Brain pericyte (primary cell): ENCODE measurements at regions not wholly inside any gene's neighbourhood (a gene's known extent, or its start where the extent isn't known, plus 50 kb on each side); places are given as distances from the start of the nearest gene placed in this dataset.

Experiments used
- DNase-seq: peaks from one replicate; pipeline ENCODE4 v3.0.0-alpha.2; 2012; ENCODE audit warnings: low read depth, low spot score

- no peak for DNase-seq
Measured at GRCh38 chr2:19235308-19235707, 123.1 kb downstream of the OSR1 start.

- no peak for DNase-seq
Measured at GRCh38 chr2:19232312-19232711, 126.1 kb downstream of the OSR1 start.

GRCh38 chr2:19231625-19232024, 126.8 kb downstream of the OSR1 start:
- DNase-seq, result no peak

DNA sequence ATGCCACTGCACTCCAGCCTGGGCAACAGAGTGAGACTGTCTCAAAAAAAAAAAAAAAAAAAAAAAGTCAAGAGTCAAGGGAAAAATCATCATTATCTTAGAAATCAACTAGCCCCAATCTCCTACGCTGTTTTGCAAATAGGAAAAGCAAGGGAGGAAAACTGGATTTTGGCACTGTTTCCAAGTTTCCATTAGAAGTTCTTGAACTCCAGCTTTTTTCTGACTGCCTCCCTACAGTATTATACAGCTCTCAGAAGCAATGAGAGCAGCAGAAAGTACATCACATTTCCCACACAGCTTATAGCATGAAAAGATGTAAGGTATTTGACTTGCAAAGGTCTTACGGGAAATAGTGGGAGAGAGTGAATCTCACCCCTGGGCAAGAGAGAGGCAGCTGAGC, 127.8 kb downstream of the OSR1 start:
- DNase-seq, result no peak

- no peak for DNase-seq
Measured at GRCh38 chr2:19228715-19229114, 129.7 kb downstream of the OSR1 start.

- no peak for DNase-seq
Measured at GRCh38 chr2:19228181-19228593, 130.2 kb downstream of the OSR1 start.

DNA sequence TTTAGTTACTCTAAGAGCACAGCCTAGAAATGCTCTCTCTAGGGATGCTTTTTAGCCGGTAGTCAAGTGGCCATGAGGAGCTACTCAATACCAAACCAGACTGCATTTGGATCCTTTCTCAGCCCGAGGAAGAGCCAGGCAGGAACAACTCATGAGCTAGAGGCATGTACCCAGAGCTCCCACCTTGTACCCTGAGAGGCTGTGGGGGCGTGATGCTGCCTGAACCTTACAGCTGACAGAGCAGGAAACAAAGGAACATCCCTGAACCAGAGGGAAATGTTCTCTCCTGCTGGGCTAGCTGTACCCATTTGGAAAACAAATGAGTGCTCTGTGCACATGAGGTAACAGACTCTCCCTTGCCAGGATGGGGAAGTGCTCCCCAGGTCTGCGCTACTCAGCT, 131.6 kb downstream of the OSR1 start:
- no peak for DNase-seq

DNA sequence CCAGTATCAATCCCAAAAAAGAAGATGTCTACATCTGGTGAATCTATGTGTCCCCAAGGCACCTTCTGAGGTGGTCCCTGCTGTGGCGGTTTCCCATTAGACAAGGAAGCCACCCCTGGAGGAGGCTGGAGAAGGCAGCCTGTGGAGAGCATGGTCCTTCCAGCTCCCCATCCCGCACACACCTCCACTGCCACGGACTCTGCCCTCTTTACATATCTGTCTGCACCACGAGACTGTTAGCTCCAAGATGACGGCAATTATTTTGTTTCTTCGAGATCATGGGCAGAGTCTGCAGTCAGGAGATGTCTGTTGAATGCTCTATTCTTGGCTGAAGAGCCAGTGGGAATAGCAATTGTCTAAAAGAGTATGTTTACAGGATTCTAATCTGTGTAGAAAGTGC, 132.0 kb downstream of the OSR1 start:
- no peak for DNase-seq

DNA sequence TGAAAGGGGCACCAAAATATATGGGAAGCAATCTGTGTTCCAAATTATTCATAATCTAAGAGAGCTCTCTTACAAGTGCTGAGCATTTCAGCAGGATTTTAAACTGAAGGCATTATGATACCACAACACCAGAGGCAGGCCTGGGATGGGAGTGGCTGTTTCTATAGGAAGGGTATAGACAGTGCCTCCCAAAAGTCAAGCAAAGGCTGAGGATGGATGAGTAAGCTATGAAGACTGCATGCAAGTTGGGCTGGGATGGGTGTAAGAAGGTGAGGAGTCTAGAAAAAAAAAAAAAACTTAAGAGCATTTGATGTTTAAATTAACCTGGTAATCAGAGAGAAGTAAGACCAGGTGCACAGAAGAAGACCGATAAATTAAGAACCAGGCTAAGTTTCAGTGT, 132.5 kb downstream of the OSR1 start:
- DNase-seq, result no peak

- no peak for DNase-seq
Measured at GRCh38 chr2:19225126-19225525, 133.3 kb downstream of the OSR1 start.

- DNase-seq, result no peak
Measured at GRCh38 chr2:19224486-19224885, 133.9 kb downstream of the OSR1 start.

DNA sequence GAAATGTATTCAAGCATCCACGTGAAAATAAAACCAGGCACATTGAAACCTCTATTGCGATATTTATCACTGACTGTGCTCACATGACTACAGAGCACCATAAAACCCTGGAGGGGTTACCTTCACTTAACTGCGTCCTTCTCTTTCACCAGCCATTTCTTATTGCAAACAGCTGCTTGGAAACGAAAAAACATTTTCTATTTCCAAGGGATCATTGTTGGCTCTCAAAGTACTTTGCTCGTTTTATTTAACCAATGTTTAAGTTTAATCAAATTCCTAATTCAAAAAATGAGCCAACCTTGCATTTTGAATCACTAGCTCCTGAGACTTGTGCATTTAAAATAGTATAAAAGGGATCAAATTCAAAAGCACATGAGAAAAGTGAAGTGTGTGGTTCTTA, 134.4 kb downstream of the OSR1 start:
- no peak for DNase-seq

DNA sequence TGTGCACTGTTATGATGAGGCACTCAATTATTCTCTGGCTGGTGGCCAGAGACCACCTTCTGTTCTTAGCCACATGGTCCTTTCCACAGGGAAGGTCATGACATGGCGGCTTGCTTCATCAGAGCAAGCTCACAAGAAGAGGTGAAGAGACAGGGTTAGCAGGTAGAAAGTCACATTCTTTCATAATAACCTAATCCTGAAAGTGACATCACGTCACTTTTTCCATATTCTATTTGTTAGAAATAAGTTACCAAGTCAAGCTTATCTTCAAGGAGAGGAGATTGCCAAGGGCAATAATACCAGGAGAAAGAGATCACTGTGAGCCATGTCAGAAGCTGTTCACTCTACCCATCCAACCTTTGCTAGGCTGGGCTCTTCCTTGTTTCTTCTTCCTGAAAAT, 139.4 kb downstream of the OSR1 start:
- no peak for DNase-seq

- DNase-seq, result no peak
Measured at GRCh38 chr2:19218166-19218565, 140.3 kb downstream of the OSR1 start.

DNA sequence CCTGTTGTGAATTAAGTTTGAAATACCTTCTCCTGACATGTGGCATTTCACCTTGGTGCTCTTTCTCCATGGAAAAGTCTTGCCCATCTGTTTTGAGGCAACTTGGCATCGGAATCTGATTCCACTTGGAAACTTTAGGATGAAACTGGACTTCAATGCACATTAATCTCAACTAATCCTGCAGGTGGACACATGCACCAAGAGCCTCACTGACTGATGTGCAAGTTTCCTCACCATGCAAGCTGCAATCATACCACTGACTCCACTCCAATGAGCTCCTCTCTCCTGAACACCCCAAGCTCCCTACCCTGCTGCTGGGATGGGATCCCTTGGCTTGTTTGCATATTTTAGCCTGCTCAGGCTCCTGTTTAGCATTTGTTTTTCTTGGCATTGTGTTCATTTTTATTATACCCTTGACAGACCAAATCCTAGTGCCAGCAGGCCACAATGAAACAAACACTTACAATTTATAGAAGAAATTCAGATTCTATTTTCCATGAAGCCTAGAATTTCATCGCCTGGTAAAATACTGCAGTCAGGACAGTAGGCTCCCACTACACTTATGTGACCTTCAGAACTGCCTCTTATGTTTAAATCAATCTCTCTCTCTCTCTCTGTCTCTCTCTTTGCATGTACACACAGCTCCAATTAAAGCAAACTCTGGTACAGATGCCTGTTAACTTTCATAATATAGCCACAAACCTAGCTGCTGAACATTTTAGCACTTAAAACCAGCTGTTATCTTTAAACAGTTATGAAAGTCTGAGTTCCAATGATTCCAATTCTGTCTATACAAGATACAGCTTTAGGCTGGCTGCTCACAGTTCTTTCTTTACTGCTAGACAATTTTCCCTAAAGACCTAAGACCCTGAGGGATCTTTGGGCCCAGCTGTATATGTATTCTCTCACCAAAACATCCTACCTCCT, 141.5 kb downstream of the OSR1 start:
- no peak for DNase-seq

DNA sequence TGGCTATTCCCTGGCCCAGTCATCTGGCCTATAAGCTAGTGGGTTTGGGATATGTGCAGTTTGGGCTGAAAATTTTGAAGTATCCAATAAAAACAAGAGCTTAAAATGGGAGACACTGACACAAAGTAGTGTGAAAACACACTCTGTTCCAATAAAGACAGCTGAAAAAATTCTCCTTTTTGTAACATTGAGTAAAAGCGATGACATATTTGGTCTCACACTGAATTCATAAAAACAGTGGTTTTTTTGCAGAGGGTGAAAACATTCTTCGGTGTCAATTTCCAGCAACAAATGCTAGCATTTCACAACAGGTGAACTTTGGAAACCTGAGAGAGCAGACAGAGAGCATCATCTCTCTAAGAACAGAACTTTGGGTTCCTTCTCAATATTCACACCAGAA, 142.2 kb downstream of the OSR1 start:
- no peak for DNase-seq

- DNase-seq, result no peak
Measured at GRCh38 chr2:19214682-19215391, 143.6 kb downstream of the OSR1 start.

DNA sequence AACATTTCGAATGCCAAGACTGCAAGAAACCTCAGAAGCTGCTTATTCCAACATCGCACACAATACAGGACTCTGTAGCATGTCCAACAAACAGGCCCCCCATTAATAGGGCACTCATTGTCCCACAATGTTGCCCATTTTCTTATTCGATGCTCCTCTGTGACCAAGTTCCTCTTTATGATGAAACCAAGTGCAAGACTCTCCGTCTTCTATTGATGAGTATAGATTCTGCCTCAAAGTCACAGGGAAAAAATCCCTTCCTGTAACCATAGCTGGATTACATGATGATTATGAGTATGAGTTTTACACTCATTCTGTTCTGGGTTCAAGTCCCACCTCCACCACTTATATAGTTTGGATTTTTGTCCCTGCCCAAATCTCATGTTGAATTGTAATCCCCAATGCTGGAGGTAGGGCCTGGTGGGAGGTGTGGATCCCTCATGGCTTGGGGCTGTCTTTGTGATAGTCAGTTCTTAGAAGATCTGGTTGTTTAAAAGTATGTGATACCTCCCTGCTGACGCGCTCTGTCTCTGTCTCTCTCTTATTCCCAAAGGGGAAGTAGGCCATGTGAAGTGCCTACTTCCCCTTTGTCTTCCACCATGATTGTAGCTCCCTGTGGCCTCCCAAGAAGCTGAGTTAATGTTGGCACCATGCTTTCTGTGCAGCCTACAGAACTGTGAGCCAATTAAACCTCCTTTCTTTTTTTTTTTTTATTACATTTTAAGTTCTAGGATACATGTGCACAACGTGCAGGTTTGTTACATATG, 148.7 kb downstream of the OSR1 start:
- no peak for DNase-seq

- no peak for DNase-seq
Measured at GRCh38 chr2:19208479-19209199, 149.8 kb downstream of the OSR1 start.

DNA sequence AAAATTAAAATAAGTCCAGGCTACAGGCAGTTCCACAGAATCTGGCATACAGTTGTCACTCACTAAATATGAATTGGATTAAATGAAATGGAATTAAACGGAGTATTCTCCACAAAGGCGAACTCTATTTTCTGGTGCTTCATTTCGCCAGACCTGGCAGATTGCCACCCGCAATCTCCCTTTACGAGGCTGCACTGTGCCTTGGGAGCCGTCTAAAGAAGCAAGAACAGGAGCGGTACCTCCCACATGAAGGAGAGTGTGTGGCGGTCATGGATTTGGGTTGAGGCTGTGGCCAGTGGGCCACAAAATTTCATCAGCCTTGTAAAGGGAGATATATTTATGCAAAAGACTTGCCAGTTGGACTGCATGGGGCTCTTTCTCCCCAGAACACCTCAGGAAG, 151.0 kb downstream of the OSR1 start:
- no peak for DNase-seq

DNA sequence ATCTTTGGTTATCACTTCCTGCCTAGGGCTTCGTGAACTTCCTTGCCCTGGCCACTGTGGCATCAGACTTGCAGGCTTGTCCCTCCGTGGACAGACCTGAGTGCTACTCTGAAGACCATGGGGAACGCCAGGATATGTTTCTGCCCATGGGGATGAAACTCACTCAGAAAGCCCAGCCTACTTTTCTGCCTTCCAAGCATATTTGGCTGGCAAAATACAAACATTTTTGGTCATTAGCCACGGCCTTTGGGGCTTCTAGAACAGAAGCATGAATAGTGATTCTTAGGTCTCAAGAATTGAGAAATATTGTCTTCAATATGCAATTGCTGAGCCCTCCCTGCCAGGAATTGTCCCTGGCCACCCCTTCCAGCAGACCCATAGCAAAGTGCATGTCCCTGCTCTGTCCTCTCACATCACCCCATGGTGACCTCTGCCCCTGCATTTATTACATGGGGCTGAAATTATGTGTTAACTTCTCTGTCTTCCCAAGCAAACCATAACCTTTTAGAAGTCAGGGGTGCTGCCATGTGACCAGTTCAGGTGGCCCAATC, 152.4 kb downstream of the OSR1 start:
- DNase-seq, result no peak
